IMR-90 (cell line): ENCODE measurements at regions not wholly inside any gene's neighbourhood (a gene's known extent, or its start where the extent isn't known, plus 50 kb on each side); places are given as distances from the start of the nearest gene placed in this dataset.

Experiments
- ATAC-seq: fragments of 200-7000 bp; cut with Tn5 transposase; 2 replicates; pipeline ENCODE4 v1.9.1; 2020; ENCODE audit warnings: low read depth, mild to moderate bottlenecking, moderate library complexity
- BruUV-seq: library from RNA; stranded (reverse); fragments of 400-500 nt; replicated peaks from 2 replicates; lab custom pipeline; 2021; lab: Mats Ljungman, UMichigan
- CTCF ChIA-PET: fragments of 300-600 bp; formaldehyde crosslinking; extraction: SDS; loops from one replicate; lab custom pipeline; 2021; ENCODE audit warnings: antibody characterized with exemption; lab: Yijun Ruan, JAX
- POLR2A ChIA-PET: fragments of 300-600 bp; sonication (Branson Sonifier 250); formaldehyde crosslinking; loops from one replicate; lab custom pipeline; 2022; ENCODE audit warnings: antibody characterized with exemption; ENCODE audit not compliant: unreplicated experiment; lab: Charles Lee
- DNase-seq: peaks from one replicate; pipeline ENCODE4 v3.0.0; 2013
- H2AFZ ChIP-seq: replicated peaks from 2 replicates; pipeline ENCODE3; 2013; ENCODE audit warnings: low read length, mild to moderate bottlenecking; ENCODE audit not compliant: poor library complexity
- H2AK5ac ChIP-seq: 2 replicates; pipeline ENCODE4 v1.6.1; 2013; ENCODE audit warnings: low read depth, low read length, inconsistent platforms
- H2AK9ac ChIP-seq: replicated peaks from 2 replicates; pipeline ENCODE3; 2013; ENCODE audit warnings: mild to moderate bottlenecking, low read depth, low read length, moderate library complexity; ENCODE audit not compliant: poor library complexity
- H2BK120ac ChIP-seq: 2 replicates; pipeline ENCODE4 v1.6.1; 2013; ENCODE audit warnings: low read depth, low read length, inconsistent platforms
- H2BK15ac ChIP-seq: 3 replicates; pipeline ENCODE4 v1.6.1; 2013; ENCODE audit warnings: low read depth, low read length, inconsistent platforms
- H2BK20ac ChIP-seq: 2 replicates; pipeline ENCODE4 v1.6.1; 2013; ENCODE audit warnings: low read depth, mild to moderate bottlenecking, inconsistent platforms, low read length, moderate library complexity
- H2BK5ac ChIP-seq: 2 replicates; pipeline ENCODE4 v1.6.1; 2013; ENCODE audit warnings: mild to moderate bottlenecking, low read depth, low read length, inconsistent platforms; ENCODE audit not compliant: poor library complexity, severe bottlenecking
- H3K14ac ChIP-seq: replicated peaks from 2 replicates; pipeline ENCODE4 v1.6.1; 2013; ENCODE audit warnings: low read depth, low read length, inconsistent platforms
- H3K18ac ChIP-seq: 2 replicates; pipeline ENCODE4 v1.6.1; 2013; ENCODE audit warnings: low read depth, low read length, control low read depth
- H3K23ac ChIP-seq: 2 replicates; pipeline ENCODE4 v1.6.1; 2013; ENCODE audit warnings: low read depth, low read length, inconsistent platforms
- H3K27ac ChIP-seq: 2 replicates; pipeline ENCODE4 v1.5.1; 2013; ENCODE audit warnings: mild to moderate bottlenecking, control low read depth, low read length; ENCODE audit not compliant: insufficient read depth
- H3K27me3 ChIP-seq: 2 replicates; pipeline ENCODE4 v1.6.1; 2013; ENCODE audit warnings: low read length; ENCODE audit not compliant: control insufficient read depth, insufficient read depth
- H3K36me3 ChIP-seq: 2 replicates; pipeline ENCODE4 v1.6.1; 2013; ENCODE audit warnings: low read length, mixed read lengths; ENCODE audit not compliant: control insufficient read depth, insufficient read depth
- H3K4ac ChIP-seq: 2 replicates; pipeline ENCODE4 v1.6.1; 2013; ENCODE audit warnings: low read depth, low read length, inconsistent platforms
- H3K4me1 ChIP-seq: 2 replicates; pipeline ENCODE4 v1.6.1; 2013; ENCODE audit warnings: low read length, mixed read lengths; ENCODE audit not compliant: control insufficient read depth, insufficient read depth
- H3K4me2 ChIP-seq: 2 replicates; pipeline ENCODE4 v1.6.1; 2013; ENCODE audit warnings: low read depth, mild to moderate bottlenecking, control low read depth, low read length, moderate library complexity
- H3K4me3 ChIP-seq: 2 replicates; pipeline ENCODE4 v1.5.1; 2013; ENCODE audit warnings: low read depth, mild to moderate bottlenecking, control low read depth, low read length, moderate library complexity; ENCODE audit not compliant: insufficient read depth
- H3K56ac ChIP-seq: 2 replicates; pipeline ENCODE4 v1.6.1; 2013; ENCODE audit warnings: low read length, inconsistent platforms; ENCODE audit not compliant: insufficient read depth; ENCODE audit errors: extremely low read depth
- H3K79me1 ChIP-seq, 2 experiments: 2 replicates each; pipeline ENCODE4 v1.6.1; 2013; ENCODE audit warnings: low read length in 2 of 2, inconsistent platforms in 1 of 2, low read depth in 1 of 2
- H3K9ac ChIP-seq: 2 replicates; pipeline ENCODE4 v1.6.1; 2013; ENCODE audit warnings: low read depth, low read length, control low read depth
- H3K9me1 ChIP-seq: 2 replicates; pipeline ENCODE4 v1.6.1; 2013; ENCODE audit warnings: low read length, inconsistent platforms; ENCODE audit not compliant: insufficient read depth
- H3K9me3 ChIP-seq: 2 replicates; pipeline ENCODE4 v1.6.1; 2013; ENCODE audit warnings: low read length; ENCODE audit not compliant: control insufficient read depth, insufficient read depth
- H4K20me1 ChIP-seq: 2 replicates; pipeline ENCODE4 v1.6.1; 2013; ENCODE audit warnings: low read length, inconsistent platforms; ENCODE audit not compliant: insufficient read depth
- H4K5ac ChIP-seq: 2 replicates; pipeline ENCODE4 v1.6.1; 2013; ENCODE audit warnings: mild to moderate bottlenecking, low read depth, low read length, control low read depth
- H4K8ac ChIP-seq, 2 experiments: 2 replicates each; pipeline ENCODE4 v1.6.1; 2013; ENCODE audit warnings: low read depth in 2 of 2, low read length in 2 of 2, control low read depth in 1 of 2, inconsistent platforms in 1 of 2
- H4K91ac ChIP-seq: 2 replicates; pipeline ENCODE4 v1.6.1; 2013; ENCODE audit warnings: low read depth, low read length, inconsistent platforms; ENCODE audit not compliant: insufficient read depth
- BHLHE40 ChIP-seq: fragments of 150-350 bp; IDR thresholded peaks from 2 replicates; pipeline ENCODE4 v1.6.1; 2016; ENCODE audit warnings: mild to moderate bottlenecking, low read depth, low read length
- CHD1 ChIP-seq: IDR thresholded peaks from 2 replicates; pipeline ENCODE4 v1.6.1; 2012; ENCODE audit warnings: low read depth, low read length, improper control_type of control experiment
- FOS ChIP-seq: fragments of 150-350 bp; IDR thresholded peaks from 2 replicates; pipeline ENCODE4 v1.6.1; 2016; ENCODE audit warnings: low read depth, low read length
- MXI1 ChIP-seq: IDR thresholded peaks from 2 replicates; pipeline ENCODE4 v1.6.1; 2012; ENCODE audit warnings: low read depth, mild to moderate bottlenecking, low read length, moderate library complexity, borderline replicate concordance
- RCOR1 ChIP-seq: IDR thresholded peaks from 2 replicates; pipeline ENCODE4 v1.6.1; 2012; ENCODE audit warnings: mild to moderate bottlenecking, low read length, improper control_type of control experiment; ENCODE audit not compliant: insufficient replicate concordance
- SMC3 ChIP-seq: fragments of 150-350 bp; IDR thresholded peaks from 2 replicates; pipeline ENCODE4 v1.6.1; 2016; ENCODE audit warnings: low read depth, mild to moderate bottlenecking, antibody characterized with exemption, low read length, moderate library complexity
- WGBS, 2 experiments: methylation state at CpG; one replicate each; pipeline versions ENCODE4 v1.1.5 to v1.1.7; 2013; ENCODE audit warnings: missing lambda C conversion rate in 2 of 2; ENCODE audit not compliant: insufficient read length in 1 of 2; ENCODE audit errors: extremely low coverage in 2 of 2; 5-methylcytosine and 5-hydroxymethylcytosine counted together
- dilution Hi-C: fragments of 300-500 bp; cut with HindIII; formaldehyde crosslinking; loops from one replicate; pipeline ENCODE4 v1.14.3; 2018; ENCODE audit warnings: low sequenced_read_pairs; ENCODE audit not compliant: unreplicated experiment
- in situ Hi-C: fragments of 300-500 bp; cut with MboI; formaldehyde crosslinking; loops from 3 replicates; pipeline ENCODE4 v1.14.3; 2019; ENCODE audit warnings: low sequenced_read_pairs, inconsistent platforms, mixed read lengths
- intact Hi-C: fragments of 100-400 bp; cut with micrococcal nuclease; formaldehyde crosslinking; loops from 2 replicates; pipeline ENCODE4 v1.10.0; 2022
- TF ChIP-seq, protein P1 (sequence below): conservative IDR thresholded peaks from 2 replicates; pipeline ENCODE4 v1.5.1; 2012; ENCODE audit warnings: mild to moderate bottlenecking, low read depth, low read length, improper control_type of control experiment

- no peak overlapping the region for H3K23ac ChIP-seq
- H3K79me1 ChIP-seq: no peaks in the 10 kb centered on the region
- no peak overlapping the region for H3K4me2 ChIP-seq
- no peak overlapping the region for H4K8ac ChIP-seq
- no peaks in the 10 kb centered on the region for H3K4me1 ChIP-seq
- no TSS peak for BruUV-seq
- DNase-seq: no peak
- H3K4me3 ChIP-seq: no peak overlapping the region
- H3K27me3 ChIP-seq: no peaks in the 10 kb centered on the region
- no peaks in the 10 kb centered on the region for H3K36me3 ChIP-seq
- no peaks in the 10 kb centered on the region for H4K20me1 ChIP-seq
- peaks cover 23% of the 10 kb centered on the region for H3K9me3 ChIP-seq
- POLR2A ChIA-PET: no interaction called here
- dilution Hi-C loops (no loop called here), in situ Hi-C loops (no loop called here), intact Hi-C loops (no loop called here)
- CTCF ChIA-PET: no interaction called here
- H3K18ac ChIP-seq: no peak overlapping the region
- TF ChIP-seq SMC3 (no peak), MXI1 (no peak), BHLHE40 (no peak), CHD1 (no peak), FOS (no peak), RCOR1 (no peak)
- TF ChIP-seq, protein P1, sequence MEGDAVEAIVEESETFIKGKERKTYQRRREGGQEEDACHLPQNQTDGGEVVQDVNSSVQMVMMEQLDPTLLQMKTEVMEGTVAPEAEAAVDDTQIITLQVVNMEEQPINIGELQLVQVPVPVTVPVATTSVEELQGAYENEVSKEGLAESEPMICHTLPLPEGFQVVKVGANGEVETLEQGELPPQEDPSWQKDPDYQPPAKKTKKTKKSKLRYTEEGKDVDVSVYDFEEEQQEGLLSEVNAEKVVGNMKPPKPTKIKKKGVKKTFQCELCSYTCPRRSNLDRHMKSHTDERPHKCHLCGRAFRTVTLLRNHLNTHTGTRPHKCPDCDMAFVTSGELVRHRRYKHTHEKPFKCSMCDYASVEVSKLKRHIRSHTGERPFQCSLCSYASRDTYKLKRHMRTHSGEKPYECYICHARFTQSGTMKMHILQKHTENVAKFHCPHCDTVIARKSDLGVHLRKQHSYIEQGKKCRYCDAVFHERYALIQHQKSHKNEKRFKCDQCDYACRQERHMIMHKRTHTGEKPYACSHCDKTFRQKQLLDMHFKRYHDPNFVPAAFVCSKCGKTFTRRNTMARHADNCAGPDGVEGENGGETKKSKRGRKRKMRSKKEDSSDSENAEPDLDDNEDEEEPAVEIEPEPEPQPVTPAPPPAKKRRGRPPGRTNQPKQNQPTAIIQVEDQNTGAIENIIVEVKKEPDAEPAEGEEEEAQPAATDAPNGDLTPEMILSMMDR: no peak
- no peak overlapping the region for H3K9ac ChIP-seq
- H4K5ac ChIP-seq: no peak overlapping the region
- no peak overlapping the region for H3K56ac ChIP-seq
- H2AK9ac ChIP-seq: no peak overlapping the region
- no peak overlapping the region for H3K14ac ChIP-seq
- no peak overlapping the region for H2BK5ac ChIP-seq
- ATAC-seq: no peak
- no peak overlapping the region for H3K27ac ChIP-seq
- H4K91ac ChIP-seq: no peak overlapping the region
- H2BK20ac ChIP-seq: no peak overlapping the region
- WGBS, 2 experiments: no CpG with 5 or more reads among the region's 1 CpG
- H2AK5ac ChIP-seq: no peak overlapping the region
- no peak overlapping the region for H2BK120ac ChIP-seq
- no peak overlapping the region for H2BK15ac ChIP-seq
- no peak overlapping the region for H3K4ac ChIP-seq
- H2AFZ ChIP-seq: no peak overlapping the region
- no peaks in the 10 kb centered on the region for H3K9me1 ChIP-seq
Measured at GRCh38 chr2:869894-870293, 80.8 kb upstream of the SNTG2 start.
